ENCODE measurements at regions not wholly inside any gene's neighbourhood (a gene's known extent, or its start where the extent isn't known, plus 50 kb on each side); places are given as distances from the start of the nearest gene placed in this dataset.
"Not testable (repeated sequence)": the region's sequence is repeated elsewhere in the genome, so short reads cannot be mapped to it uniquely, and the experiment has no call there.

DNA sequence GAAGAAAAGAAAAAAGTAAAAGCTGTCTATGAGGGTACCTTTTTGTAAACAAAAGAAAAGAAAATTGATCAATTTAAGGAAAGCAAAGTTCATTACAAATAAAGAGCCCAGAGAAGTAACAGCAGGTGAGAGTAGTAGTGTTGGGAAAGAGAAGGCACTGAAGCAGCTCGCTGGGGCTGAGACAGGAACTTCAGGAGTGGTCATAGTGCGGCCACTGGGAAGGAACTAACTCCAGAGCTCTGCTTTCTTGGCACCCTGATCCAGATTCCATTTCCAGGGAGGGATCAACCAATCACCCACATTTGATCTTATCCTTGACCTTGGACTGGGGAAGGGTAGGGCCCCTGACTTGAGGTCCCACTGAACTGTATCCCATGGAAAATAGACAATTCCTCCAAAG, 617.6 kb downstream of the CPS1 start:
- no peak overlapping the region for H3K4me3 Mint-ChIP-seq
- no peaks in the 10 kb centered on the region for H3K36me3 Mint-ChIP-seq
- no peaks in the 10 kb centered on the region for H3K9me3 Mint-ChIP-seq (ENCODE audit: low read depth)
- CTCF ChIA-PET = no interaction called here
- DNase-seq (no peak), ATAC-seq (no peak)
- H3K4me1 Mint-ChIP-seq = no peaks in the 10 kb centered on the region
- H3K27me3 Mint-ChIP-seq = no peaks in the 10 kb centered on the region
- H3K27ac Mint-ChIP-seq = no peak overlapping the region

DNA sequence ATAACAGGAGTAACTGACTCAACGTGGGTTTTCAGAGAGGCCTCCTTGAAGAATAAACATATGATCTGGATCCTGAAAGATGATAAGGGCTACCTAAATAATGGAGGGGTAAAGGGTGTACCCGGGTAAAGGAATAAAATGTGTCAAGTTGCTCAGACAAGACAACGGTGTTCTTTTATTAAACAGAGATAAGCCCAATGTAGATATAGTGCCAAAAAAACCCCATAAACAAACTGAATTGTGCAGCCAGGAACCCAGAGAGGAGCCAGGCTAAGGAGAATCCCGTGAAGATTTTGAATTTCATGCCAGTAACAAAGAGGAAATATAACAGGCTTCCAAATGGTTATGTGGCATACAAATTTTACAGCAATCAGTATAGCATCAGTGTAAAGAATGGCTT, 618.2 kb downstream of the CPS1 start:
- Mint-ChIP-seq H3K9me3 (ENCODE audit: low read depth) (no peaks in the 10 kb centered on the region), H3K4me1 (no peaks in the 10 kb centered on the region), H3K27ac (no peak overlapping the region), H3K4me3 (no peak overlapping the region), H3K27me3 (no peaks in the 10 kb centered on the region), H3K36me3 (no peaks in the 10 kb centered on the region)
- no peak for DNase-seq
- CTCF ChIA-PET = no interaction called here
- no peak for ATAC-seq

- no peaks in the 10 kb centered on the region for H3K4me1 Mint-ChIP-seq
- CTCF ChIA-PET = no interaction called here
- H3K9me3 Mint-ChIP-seq (ENCODE audit: low read depth) = no peaks in the 10 kb centered on the region
- no peak for DNase-seq
- no peak for ATAC-seq
- H3K4me3 Mint-ChIP-seq = no peak overlapping the region
- H3K27me3 Mint-ChIP-seq = no peaks in the 10 kb centered on the region
- no peaks in the 10 kb centered on the region for H3K36me3 Mint-ChIP-seq
- H3K27ac Mint-ChIP-seq = no peak overlapping the region
Observed at GRCh38 chr2:211175956-211176355, 619.6 kb downstream of the CPS1 start.

DNA sequence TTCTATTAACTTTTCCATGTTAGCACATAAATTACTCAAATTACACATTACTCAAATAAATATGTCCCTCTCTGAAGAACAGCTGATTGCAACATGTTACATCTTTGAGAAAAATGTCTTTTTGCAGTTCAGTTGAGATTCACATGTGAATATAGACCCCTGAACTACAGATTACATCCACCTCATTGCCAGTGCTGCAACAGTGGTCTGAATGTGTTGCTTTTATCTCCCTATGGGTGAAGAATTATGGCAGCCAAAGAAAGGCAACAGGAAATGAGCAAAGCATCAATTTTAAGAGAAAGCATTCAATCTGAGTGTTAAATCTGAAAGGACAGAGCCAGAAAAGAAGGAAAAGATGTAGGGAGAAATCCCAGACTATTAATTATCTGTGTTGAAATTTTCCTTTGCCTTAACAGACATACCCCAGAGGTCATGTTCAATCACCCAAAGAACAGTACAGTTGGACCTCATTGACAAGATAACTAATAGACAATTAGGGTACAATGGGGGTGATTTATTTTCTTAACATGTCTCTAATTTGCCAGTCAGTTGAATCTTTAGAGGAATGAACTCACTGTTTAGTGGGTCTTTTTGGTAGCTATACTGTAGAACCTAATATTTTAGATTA, 620.2 kb downstream of the CPS1 start:
- Mint-ChIP-seq H3K27me3 (no peaks in the 10 kb centered on the region), H3K36me3 (no peaks in the 10 kb centered on the region), H3K4me3 (no peak overlapping the region), H3K9me3 (ENCODE audit: low read depth) (no peaks in the 10 kb centered on the region), H3K4me1 (no peaks in the 10 kb centered on the region), H3K27ac (no peak overlapping the region)
- no peak for DNase-seq
- ATAC-seq = no peak
- CTCF ChIA-PET = no interaction called here

GRCh38 chr2:211181626-211182025, 625.2 kb downstream of the CPS1 start:
- H3K4me1 Mint-ChIP-seq = no peaks in the 10 kb centered on the region
- H3K36me3 Mint-ChIP-seq = no peaks in the 10 kb centered on the region
- H3K27me3 Mint-ChIP-seq = no peaks in the 10 kb centered on the region
- no peak overlapping the region for H3K27ac Mint-ChIP-seq
- CTCF ChIA-PET = no interaction called here
- ATAC-seq (no peak), DNase-seq (no peak)
- no peak overlapping the region for H3K4me3 Mint-ChIP-seq
- H3K9me3 Mint-ChIP-seq (ENCODE audit: low read depth) = no peaks in the 10 kb centered on the region

DNA sequence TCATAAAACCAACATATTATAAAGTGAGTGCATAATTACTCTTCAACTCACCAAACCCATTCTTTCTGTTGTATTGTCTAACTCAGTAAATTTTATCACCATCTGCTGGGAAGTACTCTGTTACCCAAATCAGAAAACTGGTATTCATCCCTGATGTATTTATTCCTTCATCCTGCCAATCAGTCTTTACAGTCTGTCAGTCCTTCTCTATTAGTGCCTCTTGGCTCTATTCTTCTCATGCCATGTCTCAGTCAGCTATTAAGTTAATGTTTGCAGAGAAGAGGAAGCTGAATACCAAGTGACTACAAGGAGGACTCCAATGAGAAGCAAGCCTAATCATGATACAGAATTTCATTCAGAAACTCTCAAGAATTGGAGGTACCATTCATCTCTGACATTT, 631.2 kb downstream of the CPS1 start:
- ATAC-seq (no peak), DNase-seq (no peak)
- Mint-ChIP-seq H3K4me1 (no peaks in the 10 kb centered on the region), H3K4me3 (no peak overlapping the region), H3K9me3 (ENCODE audit: low read depth) (no peaks in the 10 kb centered on the region), H3K36me3 (no peaks in the 10 kb centered on the region), H3K27ac (no peak overlapping the region), H3K27me3 (no peaks in the 10 kb centered on the region)
- CTCF ChIA-PET = no interaction called here

- Mint-ChIP-seq H3K27ac (no peak overlapping the region), H3K4me3 (no peak overlapping the region), H3K27me3 (no peaks in the 10 kb centered on the region), H3K36me3 (no peaks in the 10 kb centered on the region), H3K9me3 (ENCODE audit: low read depth) (peaks cover 3% of the 10 kb centered on the region), H3K4me1 (no peaks in the 10 kb centered on the region)
- CTCF ChIA-PET = no interaction called here
- DNase-seq (no peak), ATAC-seq (no peak)
Observed at GRCh38 chr2:211203986-211204385, 647.6 kb downstream of the CPS1 start.

DNA sequence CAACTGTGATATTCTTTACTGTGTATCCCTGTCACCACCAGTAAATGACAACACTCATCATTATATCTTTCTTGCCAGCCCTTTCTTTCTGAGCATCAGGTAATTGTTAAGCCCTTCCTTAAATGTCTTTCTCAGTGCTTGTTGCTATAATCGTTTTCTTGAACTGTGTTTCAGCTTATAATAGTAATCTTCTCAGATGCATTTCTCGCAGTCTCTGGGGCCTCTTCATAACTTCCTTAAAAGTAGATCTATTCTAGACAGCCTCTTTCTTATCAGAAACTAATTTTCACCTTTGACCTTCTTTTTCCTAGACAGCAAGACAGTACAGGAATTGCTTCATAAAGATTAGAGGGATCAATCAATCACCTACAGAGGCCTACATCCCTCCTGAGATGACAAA, 648.1 kb downstream of the CPS1 start:
- DNase-seq (no peak), ATAC-seq (no peak)
- H3K4me1 Mint-ChIP-seq = no peaks in the 10 kb centered on the region
- no peak overlapping the region for H3K27ac Mint-ChIP-seq
- H3K9me3 Mint-ChIP-seq (ENCODE audit: low read depth) = peaks cover 3% of the 10 kb centered on the region
- CTCF ChIA-PET = no interaction called here
- no peak overlapping the region for H3K4me3 Mint-ChIP-seq
- H3K36me3 Mint-ChIP-seq = no peaks in the 10 kb centered on the region
- H3K27me3 Mint-ChIP-seq = no peaks in the 10 kb centered on the region

- Mint-ChIP-seq H3K4me1 (no peaks in the 10 kb centered on the region), H3K4me3 (no peak overlapping the region), H3K27me3 (no peaks in the 10 kb centered on the region), H3K9me3 (ENCODE audit: low read depth) (peaks cover 3% of the 10 kb centered on the region), H3K36me3 (no peaks in the 10 kb centered on the region), H3K27ac (no peak overlapping the region)
- DNase-seq (no peak), ATAC-seq (no peak)
- CTCF ChIA-PET = no interaction called here
Observed at GRCh38 chr2:211204902-211205301, 648.5 kb downstream of the CPS1 start.

DNA sequence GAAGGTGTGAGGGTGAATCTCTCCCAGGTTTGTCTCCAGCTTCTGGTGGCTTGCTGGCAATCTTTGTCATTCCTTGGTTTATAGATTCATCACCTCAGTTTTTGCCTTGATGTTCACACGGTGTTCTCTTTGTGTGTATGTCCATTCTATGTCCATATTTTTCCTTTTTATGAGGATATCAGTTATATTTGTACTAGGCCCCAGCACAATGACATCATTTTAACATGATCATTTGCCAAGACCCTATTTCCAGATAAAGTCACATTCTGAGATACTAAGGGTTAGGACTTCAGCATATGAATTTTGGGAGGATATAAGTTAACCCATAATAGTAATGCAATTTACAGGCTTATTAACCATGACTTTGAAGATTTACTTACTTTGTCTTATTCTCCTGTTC, 649.0 kb downstream of the CPS1 start:
- ATAC-seq = no peak

DNA sequence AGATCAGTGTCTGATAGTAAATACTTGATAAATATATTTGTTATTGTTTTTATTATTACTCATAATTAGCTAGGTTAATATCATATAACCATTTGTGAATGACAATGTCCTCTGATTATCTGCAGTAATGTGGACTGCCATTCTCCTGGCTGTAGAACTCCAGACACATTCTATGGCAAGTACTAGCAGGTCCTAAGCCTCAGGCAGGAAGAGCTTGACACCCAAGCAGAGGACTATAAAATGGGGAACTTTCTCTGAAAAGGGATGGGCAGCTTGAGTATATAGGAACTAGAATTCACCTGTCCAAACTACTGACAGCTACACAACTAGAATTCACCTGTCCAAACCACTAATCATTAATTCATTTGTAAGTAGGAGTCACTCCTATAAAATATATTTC, 649.4 kb downstream of the CPS1 start:
- no peaks in the 10 kb centered on the region for H3K4me1 Mint-ChIP-seq
- CTCF ChIA-PET = no interaction called here
- no peak overlapping the region for H3K27ac Mint-ChIP-seq
- H3K4me3 Mint-ChIP-seq = no peak overlapping the region
- DNase-seq (no peak), ATAC-seq (no peak)
- H3K9me3 Mint-ChIP-seq (ENCODE audit: low read depth) = peaks cover 3% of the 10 kb centered on the region
- H3K36me3 Mint-ChIP-seq = no peaks in the 10 kb centered on the region
- no peaks in the 10 kb centered on the region for H3K27me3 Mint-ChIP-seq

More for the DNA sequence above, 649.0 kb downstream of the CPS1 start:
- no peak for DNase-seq
- Mint-ChIP-seq H3K4me3 (no peak overlapping the region), H3K36me3 (no peaks in the 10 kb centered on the region), H3K9me3 (ENCODE audit: low read depth) (peaks cover 3% of the 10 kb centered on the region), H3K4me1 (no peaks in the 10 kb centered on the region), H3K27ac (no peak overlapping the region), H3K27me3 (no peaks in the 10 kb centered on the region)
- CTCF ChIA-PET = no interaction called here

- no peaks in the 10 kb centered on the region for H3K27me3 Mint-ChIP-seq
- no peak overlapping the region for H3K27ac Mint-ChIP-seq
- H3K4me1 Mint-ChIP-seq = no peaks in the 10 kb centered on the region
- DNase-seq (no peak), ATAC-seq (no peak)
- H3K9me3 Mint-ChIP-seq (ENCODE audit: low read depth) = peaks cover 6% of the 10 kb centered on the region
- CTCF ChIA-PET = no interaction called here
- H3K36me3 Mint-ChIP-seq = no peaks in the 10 kb centered on the region
- H3K4me3 Mint-ChIP-seq = no peak overlapping the region
Observed at GRCh38 chr2:211216221-211216620, 659.8 kb downstream of the CPS1 start.

GRCh38 chr2:211219548-211219947, 663.1 kb downstream of the CPS1 start:
- CTCF ChIA-PET; H3K27me3 Mint-ChIP-seq; H3K4me3 Mint-ChIP-seq; H3K4me1 Mint-ChIP-seq; H3K36me3 Mint-ChIP-seq; H3K9me3 Mint-ChIP-seq (ENCODE audit: low read depth); DNase-seq; H3K27ac Mint-ChIP-seq; ATAC-seq: not testable (repeated sequence)

GRCh38 chr2:211225784-211226183, 669.4 kb downstream of the CPS1 start:
- H3K9me3 Mint-ChIP-seq (ENCODE audit: low read depth) = no peaks in the 10 kb centered on the region
- H3K27ac Mint-ChIP-seq = no peak overlapping the region
- DNase-seq (no peak), ATAC-seq (no peak)
- CTCF ChIA-PET = no interaction called here
- no peaks in the 10 kb centered on the region for H3K4me1 Mint-ChIP-seq
- no peaks in the 10 kb centered on the region for H3K36me3 Mint-ChIP-seq
- no peak overlapping the region for H3K4me3 Mint-ChIP-seq
- H3K27me3 Mint-ChIP-seq = no peaks in the 10 kb centered on the region

DNA sequence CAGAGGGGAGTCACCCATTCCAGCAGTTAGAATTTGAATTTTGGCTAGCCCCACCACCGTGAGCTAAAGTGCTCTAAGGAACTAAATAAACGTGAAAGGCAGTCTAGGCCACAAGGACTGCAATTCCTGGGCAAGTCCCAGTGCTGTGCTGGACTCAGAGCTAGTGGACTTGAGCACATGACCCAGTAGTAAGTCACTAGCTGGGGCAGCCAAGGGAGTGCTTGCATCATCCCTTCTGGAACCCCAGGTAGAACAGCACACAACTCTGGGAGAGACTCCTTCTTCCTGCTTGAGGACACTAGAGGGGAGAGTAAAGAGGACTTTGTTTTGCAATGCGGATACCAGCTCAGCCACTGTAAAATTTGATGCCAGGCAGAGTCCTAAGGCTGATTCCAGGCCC, 672.2 kb downstream of the CPS1 start:
- H3K4me1 Mint-ChIP-seq = no peaks in the 10 kb centered on the region
- ATAC-seq (no peak), DNase-seq (no peak)
- no peaks in the 10 kb centered on the region for H3K9me3 Mint-ChIP-seq (ENCODE audit: low read depth)
- H3K36me3 Mint-ChIP-seq = no peaks in the 10 kb centered on the region
- H3K27ac Mint-ChIP-seq = no peak overlapping the region
- CTCF ChIA-PET = no interaction called here
- no peaks in the 10 kb centered on the region for H3K27me3 Mint-ChIP-seq
- H3K4me3 Mint-ChIP-seq = no peak overlapping the region
